CD4-positive, alpha-beta T cell (primary cell): ENCODE measurements at regions not wholly inside any gene's neighbourhood (a gene's known extent, or its start where the extent isn't known, plus 50 kb on each side); places are given as distances from the start of the nearest gene placed in this dataset.

Experiments used
- ATAC-seq: fragments of 200-7000 bp; cut with Tn5 transposase; one replicate; pipeline ENCODE4 v1.10.0; 2022; ENCODE audit warnings: mild to moderate bottlenecking; ENCODE audit not compliant: poor library complexity
- CTCF ChIA-PET: fragments of 350-600 bp; sonication (Branson Sonifier 250); formaldehyde crosslinking; loops from one replicate; lab custom pipeline; 2021; ENCODE audit warnings: antibody characterized with exemption, inconsistent platforms; lab: Charles Lee
- POLR2A ChIA-PET: fragments of 350-600 bp; sonication (Branson Sonifier 250); formaldehyde crosslinking; loops from one replicate; lab custom pipeline; 2021; ENCODE audit warnings: antibody characterized with exemption, inconsistent platforms; lab: Charles Lee
- DNase-seq, 14 experiments: peaks; one replicate each; pipeline ENCODE4 v3.0.0-alpha.2; 2013 to 2020; ENCODE audit warnings: mixed read lengths in 2 of 14
- H3K27ac ChIP-seq, 2 donors: one replicate each; pipeline versions ENCODE4 v1.5.1 to v1.7.0; 2013; ENCODE audit warnings: low read length in 2 of 2, low read depth in 1 of 2, mild to moderate bottlenecking in 1 of 2
- H3K27me3 ChIP-seq, 2 experiments: 1 replicate in 1 of 2; 2 replicates in 1 of 2; pipeline versions ENCODE4 v1.6.1 to v1.7.0; 2013; ENCODE audit warnings: low read length in 2 of 2, control low read depth in 1 of 2, mild to moderate bottlenecking in 1 of 2, moderate library complexity in 1 of 2; ENCODE audit not compliant: insufficient read depth in 2 of 2, control insufficient read depth in 1 of 2
- H3K36me3 ChIP-seq: one replicate; pipeline ENCODE4 v1.6.1; 2013; ENCODE audit warnings: low read length, control low read depth; ENCODE audit not compliant: insufficient read depth
- H3K4me1 ChIP-seq: one replicate; pipeline ENCODE4 v1.6.1; 2013; ENCODE audit warnings: low read length, control low read depth; ENCODE audit not compliant: insufficient read depth
- H3K4me3 ChIP-seq: one replicate; pipeline ENCODE4 v1.5.1; 2013; ENCODE audit warnings: mild to moderate bottlenecking, low read length, moderate library complexity
- H3K9me3 ChIP-seq, 2 experiments: 1 replicate in 1 of 2; 2 replicates in 1 of 2; pipeline versions ENCODE4 v1.6.1 to v1.7.0; 2013; ENCODE audit warnings: low read length in 2 of 2, mild to moderate bottlenecking in 2 of 2, control low read depth in 1 of 2, moderate library complexity in 1 of 2; ENCODE audit not compliant: control insufficient read depth in 1 of 2, insufficient read depth in 1 of 2
- H3K27ac Mint-ChIP-seq: one replicate; pipeline ENCODE4 v1.8.0; 2020; ENCODE audit warnings: mixed read lengths
- H3K27me3 Mint-ChIP-seq: one replicate; pipeline ENCODE4 v1.8.0; 2021; ENCODE audit warnings: mixed read lengths
- H3K36me3 Mint-ChIP-seq: one replicate; pipeline ENCODE4 v1.8.0; 2021; ENCODE audit warnings: low read depth, mixed read lengths
- H3K4me1 Mint-ChIP-seq: one replicate; pipeline ENCODE4 v1.8.0; 2021; ENCODE audit warnings: low read depth, mixed read lengths
- H3K4me3 Mint-ChIP-seq: one replicate; pipeline ENCODE4 v1.8.0; 2020; ENCODE audit warnings: mild to moderate bottlenecking, mixed read lengths
- H3K9me3 Mint-ChIP-seq: one replicate; pipeline ENCODE4 v1.8.0; 2020; ENCODE audit warnings: mixed read lengths
- intact Hi-C, 2 experiments: fragments of 100-400 bp; cut with DNase I in 1 of 2; cut with micrococcal nuclease in 1 of 2; formaldehyde crosslinking; loops; one replicate each; pipeline versions ENCODE4 v1.15.1 to v1.9.0; 2023 to 2025; cut with DNase I, micrococcal nuclease
- TF ChIP-seq, protein P1 (sequence below): fragments of 200-600 bp; IDR thresholded peaks from one replicate; pipeline ENCODE4 v1.8.0; 2022; ENCODE audit warnings: antibody characterized with exemption, mild to moderate bottlenecking

DNA sequence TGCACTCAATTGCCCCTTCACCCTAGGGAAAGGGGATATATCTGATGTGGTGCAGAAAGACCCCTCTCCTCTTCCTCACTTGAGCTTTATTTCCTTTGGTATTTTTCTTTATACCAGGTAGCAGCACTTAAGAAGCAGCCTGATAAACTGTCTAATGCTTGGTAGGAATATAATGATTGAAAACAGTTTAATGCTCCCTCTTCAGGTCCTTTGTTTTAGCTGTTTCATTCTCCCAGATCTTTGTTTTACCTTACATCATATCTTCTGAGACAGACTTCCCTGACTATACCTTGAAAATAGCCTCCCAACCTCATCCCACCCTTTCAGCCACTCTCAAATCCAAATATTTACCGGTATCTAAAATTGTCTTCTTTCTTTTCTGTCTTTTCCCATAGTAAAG is 87.9 kb downstream of the NUDT12 start:
- H3K36me3 Mint-ChIP-seq: no peaks in the 10 kb centered on the region

DNA sequence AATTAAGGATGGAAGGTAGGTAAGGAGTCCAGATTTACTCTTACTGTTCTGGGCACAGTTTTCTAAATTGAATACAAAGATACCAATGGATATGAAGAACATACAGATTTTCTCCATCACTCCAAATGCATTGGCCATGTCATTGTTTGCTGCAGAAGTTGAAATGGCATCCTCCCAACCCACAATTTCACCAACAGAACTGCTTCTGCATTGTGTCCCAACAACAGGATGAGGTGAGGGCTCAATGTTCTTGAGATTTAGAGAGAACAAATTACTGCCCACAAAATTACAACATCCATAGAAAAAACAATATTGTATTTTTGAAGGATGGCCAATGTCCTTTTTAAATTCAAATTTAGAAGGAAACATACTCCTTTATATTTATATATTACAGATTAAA is 88.9 kb downstream of the NUDT12 start:
- TF ChIP-seq, protein P1, sequence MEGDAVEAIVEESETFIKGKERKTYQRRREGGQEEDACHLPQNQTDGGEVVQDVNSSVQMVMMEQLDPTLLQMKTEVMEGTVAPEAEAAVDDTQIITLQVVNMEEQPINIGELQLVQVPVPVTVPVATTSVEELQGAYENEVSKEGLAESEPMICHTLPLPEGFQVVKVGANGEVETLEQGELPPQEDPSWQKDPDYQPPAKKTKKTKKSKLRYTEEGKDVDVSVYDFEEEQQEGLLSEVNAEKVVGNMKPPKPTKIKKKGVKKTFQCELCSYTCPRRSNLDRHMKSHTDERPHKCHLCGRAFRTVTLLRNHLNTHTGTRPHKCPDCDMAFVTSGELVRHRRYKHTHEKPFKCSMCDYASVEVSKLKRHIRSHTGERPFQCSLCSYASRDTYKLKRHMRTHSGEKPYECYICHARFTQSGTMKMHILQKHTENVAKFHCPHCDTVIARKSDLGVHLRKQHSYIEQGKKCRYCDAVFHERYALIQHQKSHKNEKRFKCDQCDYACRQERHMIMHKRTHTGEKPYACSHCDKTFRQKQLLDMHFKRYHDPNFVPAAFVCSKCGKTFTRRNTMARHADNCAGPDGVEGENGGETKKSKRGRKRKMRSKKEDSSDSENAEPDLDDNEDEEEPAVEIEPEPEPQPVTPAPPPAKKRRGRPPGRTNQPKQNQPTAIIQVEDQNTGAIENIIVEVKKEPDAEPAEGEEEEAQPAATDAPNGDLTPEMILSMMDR: no peak
- H3K4me3 ChIP-seq: no peak overlapping the region
- intact Hi-C loops: no loop called here
- no peaks in the 10 kb centered on the region for H3K36me3 ChIP-seq
- no peaks in the 10 kb centered on the region for H3K9me3 ChIP-seq
- Mint-ChIP-seq H3K27ac (no peak overlapping the region), H3K9me3 (no peaks in the 10 kb centered on the region), H3K27me3 (peaks cover 10% of the 10 kb centered on the region), H3K4me3 (no peak overlapping the region), H3K36me3 (no peaks in the 10 kb centered on the region), H3K4me1 (no peaks in the 10 kb centered on the region)
- H3K4me1 ChIP-seq: no peaks in the 10 kb centered on the region
- CTCF ChIA-PET: no interaction called here
- DNase-seq (no peak), ATAC-seq (no peak)
- POLR2A ChIA-PET: no interaction called here
- H3K27ac ChIP-seq: no peak overlapping the region
- peaks cover 0 to 4% of the 10 kb centered on the region in 2 experiments for H3K27me3 ChIP-seq

More for the DNA sequence above, 87.9 kb downstream of the NUDT12 start:
- POLR2A ChIA-PET: interaction anchor here (1.1 kb wide), 1 partner anchor 242 kb away, joined by 3 read pairs; no protein-coding TSS in a partner anchor
- CTCF ChIA-PET: no interaction called here
- DNase-seq (no peak), ATAC-seq (no peak)
- no peaks in the 10 kb centered on the region for H3K4me1 Mint-ChIP-seq
- Histone ChIP-seq H3K4me1 (no peaks in the 10 kb centered on the region), H3K9me3 (no peaks in the 10 kb centered on the region), H3K4me3 (no peak overlapping the region), H3K27ac (no peak overlapping the region), H3K36me3 (no peaks in the 10 kb centered on the region), H3K27me3 (peaks cover 0 to 4% of the 10 kb centered on the region in 2 experiments)
- TF ChIP-seq, protein P1: no peak
- H3K27ac Mint-ChIP-seq: no peak overlapping the region
- H3K4me3 Mint-ChIP-seq: no peak overlapping the region
- intact Hi-C loops: loop anchor here in 1 of 2 experiments (1.0 kb wide), 1 partner anchor 242 kb away; no protein-coding TSS in a partner anchor
- H3K9me3 Mint-ChIP-seq: no peaks in the 10 kb centered on the region
- peaks cover 10% of the 10 kb centered on the region for H3K27me3 Mint-ChIP-seq

DNA sequence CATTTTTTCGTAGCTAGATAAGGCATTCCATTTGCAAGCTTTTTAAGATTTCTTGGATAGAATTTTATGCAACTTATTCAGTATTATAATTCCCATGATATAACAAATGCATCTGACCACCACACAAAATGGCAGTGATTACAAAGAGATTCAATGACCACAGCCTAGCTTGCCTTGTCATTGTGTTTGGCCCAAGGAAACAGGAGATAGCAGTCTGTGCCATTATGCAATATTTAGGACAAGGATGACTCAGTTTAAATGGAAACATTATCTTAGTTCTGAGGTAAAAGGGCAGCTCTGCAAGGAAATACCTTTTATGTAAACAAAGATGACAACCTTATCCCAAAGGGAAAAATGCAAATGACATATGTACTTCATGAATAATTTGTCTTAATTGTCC is 89.8 kb downstream of the NUDT12 start:
- H3K27me3 ChIP-seq: peaks cover 0 to 4% of the 10 kb centered on the region in 2 experiments
- H3K4me1 ChIP-seq: no peaks in the 10 kb centered on the region
- intact Hi-C loops: no loop called here
- H3K9me3 ChIP-seq: no peaks in the 10 kb centered on the region
- no peaks in the 10 kb centered on the region for H3K36me3 Mint-ChIP-seq
- TF ChIP-seq, protein P1: no peak
- no peak overlapping the region for H3K4me3 ChIP-seq
- POLR2A ChIA-PET: no interaction called here
- ATAC-seq (no peak), DNase-seq (no peak)
- H3K4me1 Mint-ChIP-seq: no peaks in the 10 kb centered on the region
- H3K4me3 Mint-ChIP-seq: no peak overlapping the region
- H3K27ac ChIP-seq: no peak overlapping the region
- CTCF ChIA-PET: no interaction called here
- H3K27ac Mint-ChIP-seq: no peak overlapping the region
- H3K27me3 Mint-ChIP-seq: peaks cover 10% of the 10 kb centered on the region
- H3K9me3 Mint-ChIP-seq: no peaks in the 10 kb centered on the region
- H3K36me3 ChIP-seq: no peaks in the 10 kb centered on the region
